ENCODE measurements at regions not wholly inside any gene's neighbourhood (a gene's known extent, or its start where the extent isn't known, plus 50 kb on each side); places are given as distances from the start of the nearest gene placed in this dataset.

GRCh38 chr13:26476782-26477142 is 80.7 kb upstream of the WASF3 start:
- TF ChIP-seq CTCF (IDR thresholded peaks at IDR 0.05 in 4 of 5, conservative IDR thresholded peaks at IDR 0.05 in 1 of 5) (no peak), POLR2A (IDR thresholded peaks at IDR 0.05) (no peak)
- H3K27me3 ChIP-seq: no peaks in the 10 kb centered on the region
- in situ Hi-C loops (cut with MboI; ENCODE audit: low sequenced_read_pairs in 4 of 4): loop anchor here in 1 of 4 donors (25.0 kb wide), 1 partner anchor 211 kb away; no protein-coding TSS in a partner anchor
- no peaks in the 10 kb centered on the region for H3K9me3 ChIP-seq
- ATAC-seq (peak; percentile 16 to 53), DNase-seq (no peak)
- no peaks in the 10 kb centered on the region for H3K4me1 ChIP-seq
- no peaks in the 10 kb centered on the region for H3K36me3 ChIP-seq
- peak overlapping the region in 2 of 4 donors; percentile 17 to 44 for H3K4me3 ChIP-seq
- intact Hi-C loops (cut with DNase I; ENCODE audit: low total_unique reads): no loop called here
- H3K27ac ChIP-seq: peak overlapping the region in 2 of 4 donors; percentile 61 to 75

- H3K9me3 ChIP-seq: no peaks in the 10 kb centered on the region
- H3K27me3 ChIP-seq: no peaks in the 10 kb centered on the region
- in situ Hi-C loops (cut with MboI; ENCODE audit: low sequenced_read_pairs in 4 of 4): loop anchor here in 1 of 4 donors (25.0 kb wide), 1 partner anchor 210 kb away; no protein-coding TSS in a partner anchor
- peak overlapping the region in 1 of 4 donors; percentile 75 for H3K27ac ChIP-seq
- H3K4me1 ChIP-seq: no peaks in the 10 kb centered on the region
- ATAC-seq (no peak), DNase-seq (no peak)
- H3K4me3 ChIP-seq: no peak overlapping the region
- H3K36me3 ChIP-seq: no peaks in the 10 kb centered on the region
- TF ChIP-seq CTCF (IDR thresholded peaks at IDR 0.05 in 4 of 5, conservative IDR thresholded peaks at IDR 0.05 in 1 of 5) (no peak), POLR2A (IDR thresholded peaks at IDR 0.05) (no peak)
- intact Hi-C loops (cut with DNase I; ENCODE audit: low total_unique reads): no loop called here
Observed at GRCh38 chr13:26477681-26478080, 79.8 kb upstream of the WASF3 start.

- Histone ChIP-seq H3K9me3 (no peaks in the 10 kb centered on the region), H3K27ac (no peak overlapping the region), H3K27me3 (no peaks in the 10 kb centered on the region), H3K4me1 (no peaks in the 10 kb centered on the region), H3K4me3 (no peak overlapping the region), H3K36me3 (no peaks in the 10 kb centered on the region)
- DNase-seq (no peak), ATAC-seq (no peak)
- in situ Hi-C loops (cut with MboI; ENCODE audit: low sequenced_read_pairs in 4 of 4) (loop anchor here in 2 of 4 donors (10.0 to 25.0 kb wide), 2 partner anchors 207 to 214 kb away; no protein-coding TSS in a partner anchor), intact Hi-C loops (cut with DNase I; ENCODE audit: low total_unique reads) (no loop called here)
- no peak for TF ChIP-seq CTCF (IDR thresholded peaks at IDR 0.05 in 4 of 5, conservative IDR thresholded peaks at IDR 0.05 in 1 of 5)
- TF ChIP-seq POLR2A (IDR thresholded peaks at IDR 0.05): no peak
Observed at GRCh38 chr13:26480246-26480855, 77.1 kb upstream of the WASF3 start.

- peak overlapping the region in 3 of 4 donors; percentile 3 to 29 (median 20) for H3K4me3 ChIP-seq
- in situ Hi-C loops (cut with MboI; ENCODE audit: low sequenced_read_pairs in 4 of 4): loop anchor here in 2 of 4 donors (10.0 to 25.0 kb wide), 2 partner anchors 205 to 212 kb away; no protein-coding TSS in a partner anchor
- DNase-seq: peak in 1 of 2 donors; percentile 46
Observed at GRCh38 chr13:26482451-26483197, 74.9 kb upstream of the WASF3 start.

More at GRCh38 chr13:26482451-26483197, 74.9 kb upstream of the WASF3 start:
- no peaks in the 10 kb centered on the region for H3K9me3 ChIP-seq
- no peaks in the 10 kb centered on the region for H3K36me3 ChIP-seq
- peak in 1 of 2 donors; percentile 39 for ATAC-seq
- TF ChIP-seq POLR2A (IDR thresholded peaks at IDR 0.05): no peak
- peak; percentile 58 to 80 (median 66) for TF ChIP-seq CTCF (IDR thresholded peaks at IDR 0.05 in 4 of 5, conservative IDR thresholded peaks at IDR 0.05 in 1 of 5)
- no peaks in the 10 kb centered on the region for H3K27me3 ChIP-seq
- no peaks in the 10 kb centered on the region for H3K4me1 ChIP-seq
- H3K27ac ChIP-seq: no peak overlapping the region
- intact Hi-C loops (cut with DNase I; ENCODE audit: low total_unique reads): loop anchor here (1.0 kb wide), 1 partner anchor 216 kb away; no protein-coding TSS in a partner anchor

Data from gastrocnemius medialis (tissue), 4 donors.